ENCODE measurements at regions not wholly inside any gene's neighbourhood (a gene's known extent, or its start where the extent isn't known, plus 50 kb on each side); places are given as distances from the start of the nearest gene placed in this dataset.
A peak's percentile ranks its signal among the peaks of the same experiment; 100 is the strongest.
"Not testable (repeated sequence)": the region's sequence is repeated elsewhere in the genome, so short reads cannot be mapped to it uniquely, and the experiment has no call there.

DNA sequence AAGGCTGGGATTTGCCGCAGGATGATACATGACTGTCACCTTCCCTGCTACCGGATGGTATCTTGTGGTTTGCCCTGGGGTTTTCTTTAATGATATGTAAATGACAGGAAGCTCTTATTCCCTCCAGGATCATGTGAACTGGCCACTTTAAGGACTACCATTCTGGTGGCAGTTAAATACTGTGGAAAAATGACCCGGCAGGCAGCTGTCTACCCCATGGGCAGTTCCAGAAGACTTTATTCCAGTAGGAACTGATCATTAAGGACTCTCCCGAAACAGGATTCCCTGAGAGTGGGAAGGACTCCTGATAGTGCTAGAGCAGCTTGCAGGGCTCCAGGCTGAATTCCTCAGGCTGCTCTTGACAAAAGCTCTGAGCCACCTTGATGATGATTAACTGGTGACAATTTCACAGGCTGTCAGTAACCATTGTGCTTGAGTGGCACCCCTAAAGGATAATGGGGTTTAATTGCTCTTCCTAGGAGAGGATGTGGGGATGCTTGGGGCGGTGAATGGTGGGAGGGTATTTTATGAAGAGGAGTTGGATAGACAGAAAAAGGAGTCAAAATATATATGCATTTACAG, 212.0 kb downstream of the CPS1 start:
- H3K4me1 Mint-ChIP-seq = no peaks in the 10 kb centered on the region
- H3K27ac Mint-ChIP-seq = no peak overlapping the region
- no peaks in the 10 kb centered on the region for H3K36me3 Mint-ChIP-seq
- H3K4me3 Mint-ChIP-seq = no peak overlapping the region
- H3K9me3 Mint-ChIP-seq = peaks cover 6 to 18% (median 9%) of the 10 kb centered on the region in 3 donors
- ATAC-seq (replicated peaks in 1 of 4) = no peak
- CTCF ChIA-PET = no interaction called here
- H3K27ac ChIP-seq (ENCODE audit: low read length) = no peak overlapping the region
- no peaks in the 10 kb centered on the region for H3K27me3 ChIP-seq (replicated peaks in 1 of 2; ENCODE audit: control insufficient read depth in 2 of 2, extremely low read depth in 1 of 2, insufficient read depth in 2 of 2, low read length in 1 of 2)
- no peaks in the 10 kb centered on the region for H3K36me3 ChIP-seq (ENCODE audit: control insufficient read depth in 2 of 2, extremely low read depth in 1 of 2, insufficient read depth in 1 of 2, low read length in 1 of 2)
- H3K27me3 Mint-ChIP-seq = no peaks in the 10 kb centered on the region
- no peaks in the 10 kb centered on the region for H3K4me1 ChIP-seq (ENCODE audit: control insufficient read depth in 1 of 2, extremely low read depth in 1 of 2, insufficient read depth in 2 of 2, low read length in 2 of 2)
- no peak for DNase-seq
- no peak overlapping the region for H3K4me3 ChIP-seq (ENCODE audit: control insufficient read depth in 1 of 2, extremely low read depth in 1 of 2, low read length in 1 of 2)
- H3K9me3 ChIP-seq = no peaks in the 10 kb centered on the region
- POLR2A ChIA-PET = no interaction called here
- WGBS (ENCODE audit: insufficient coverage) = 73% methylated on average over 4 of the region's 5 CpGs

DNA sequence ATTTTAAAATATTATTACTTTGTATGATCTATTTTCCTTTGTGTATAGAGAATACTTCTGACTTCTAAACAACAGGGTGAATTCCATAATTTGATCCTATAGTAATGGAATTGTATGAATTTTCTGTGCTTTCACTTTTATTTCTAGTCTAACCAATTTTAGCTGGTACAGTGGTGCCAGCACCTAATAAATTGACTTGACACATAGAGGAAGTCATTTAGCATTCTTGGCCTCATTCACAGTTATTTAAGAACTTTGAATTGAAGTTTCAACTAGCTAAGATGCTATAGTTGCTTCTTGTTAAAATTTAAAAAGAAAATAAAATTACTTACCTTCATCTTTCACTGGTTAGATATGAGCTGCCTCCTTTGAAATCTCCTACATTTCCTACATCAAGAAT, 220.4 kb downstream of the CPS1 start:
- POLR2A ChIA-PET = no interaction called here
- no peaks in the 10 kb centered on the region for H3K27me3 ChIP-seq (replicated peaks in 1 of 2; ENCODE audit: control insufficient read depth in 2 of 2, extremely low read depth in 1 of 2, insufficient read depth in 2 of 2, low read length in 1 of 2)
- no peak overlapping the region for H3K4me3 ChIP-seq (ENCODE audit: control insufficient read depth in 1 of 2, extremely low read depth in 1 of 2, low read length in 1 of 2)
- H3K36me3 Mint-ChIP-seq = no peaks in the 10 kb centered on the region
- no peak overlapping the region for H3K4me3 Mint-ChIP-seq
- H3K4me1 ChIP-seq (ENCODE audit: control insufficient read depth in 1 of 2, extremely low read depth in 1 of 2, insufficient read depth in 2 of 2, low read length in 2 of 2) = no peaks in the 10 kb centered on the region
- H3K4me1 Mint-ChIP-seq = no peaks in the 10 kb centered on the region
- DNase-seq = no peak
- H3K27ac Mint-ChIP-seq = no peak overlapping the region
- no peaks in the 10 kb centered on the region for H3K36me3 ChIP-seq (ENCODE audit: control insufficient read depth in 2 of 2, extremely low read depth in 1 of 2, insufficient read depth in 1 of 2, low read length in 1 of 2)
- H3K27ac ChIP-seq (ENCODE audit: low read length) = no peak overlapping the region
- H3K9me3 Mint-ChIP-seq = peaks cover 3 to 16% (median 3%) of the 10 kb centered on the region in 3 donors
- no peaks in the 10 kb centered on the region for H3K27me3 Mint-ChIP-seq
- CTCF ChIA-PET = no interaction called here
- H3K9me3 ChIP-seq = no peaks in the 10 kb centered on the region
- no peak for ATAC-seq (replicated peaks in 1 of 4)

DNA sequence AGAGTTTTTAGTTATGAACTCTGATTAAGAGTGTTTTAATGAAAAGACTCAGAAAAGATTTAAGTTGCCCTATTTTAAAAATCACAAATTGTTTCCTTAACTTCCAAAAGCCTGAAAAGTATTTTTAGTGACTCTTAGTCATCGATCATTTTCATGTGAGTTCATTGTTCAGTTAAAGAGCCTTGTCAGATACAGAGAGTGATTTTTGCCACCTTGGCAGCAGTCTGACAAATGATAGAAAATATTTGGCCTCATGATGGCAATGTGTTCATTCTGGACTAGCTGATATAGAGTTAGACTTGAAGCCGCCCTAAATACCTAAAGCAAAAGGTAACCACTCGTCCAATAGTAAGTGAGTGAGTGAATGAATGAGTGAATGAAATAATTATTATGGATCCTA, 225.8 kb downstream of the CPS1 start:
- H3K9me3 ChIP-seq = no peaks in the 10 kb centered on the region
- Mint-ChIP-seq H3K27ac (no peak overlapping the region), H3K36me3 (no peaks in the 10 kb centered on the region), H3K4me3 (no peak overlapping the region), H3K27me3 (no peaks in the 10 kb centered on the region), H3K4me1 (no peaks in the 10 kb centered on the region), H3K9me3 (peaks cover 0 to 8% (median 2%) of the 10 kb centered on the region in 3 donors)
- no peaks in the 10 kb centered on the region for H3K27me3 ChIP-seq (replicated peaks in 1 of 2; ENCODE audit: control insufficient read depth in 2 of 2, extremely low read depth in 1 of 2, insufficient read depth in 2 of 2, low read length in 1 of 2)
- ChIA-PET CTCF (no interaction called here), POLR2A (no interaction called here)
- no peak overlapping the region for H3K4me3 ChIP-seq (ENCODE audit: control insufficient read depth in 1 of 2, extremely low read depth in 1 of 2, low read length in 1 of 2)
- H3K36me3 ChIP-seq (ENCODE audit: control insufficient read depth in 2 of 2, extremely low read depth in 1 of 2, insufficient read depth in 1 of 2, low read length in 1 of 2) = no peaks in the 10 kb centered on the region
- no peak for ATAC-seq (replicated peaks in 1 of 4)
- H3K4me1 ChIP-seq (ENCODE audit: control insufficient read depth in 1 of 2, extremely low read depth in 1 of 2, insufficient read depth in 2 of 2, low read length in 2 of 2) = no peaks in the 10 kb centered on the region
- H3K27ac ChIP-seq (ENCODE audit: low read length) = no peak overlapping the region
- no peak for DNase-seq
- WGBS (ENCODE audit: insufficient coverage) = no CpG with 5 or more reads among the region's 3 CpGs

DNA sequence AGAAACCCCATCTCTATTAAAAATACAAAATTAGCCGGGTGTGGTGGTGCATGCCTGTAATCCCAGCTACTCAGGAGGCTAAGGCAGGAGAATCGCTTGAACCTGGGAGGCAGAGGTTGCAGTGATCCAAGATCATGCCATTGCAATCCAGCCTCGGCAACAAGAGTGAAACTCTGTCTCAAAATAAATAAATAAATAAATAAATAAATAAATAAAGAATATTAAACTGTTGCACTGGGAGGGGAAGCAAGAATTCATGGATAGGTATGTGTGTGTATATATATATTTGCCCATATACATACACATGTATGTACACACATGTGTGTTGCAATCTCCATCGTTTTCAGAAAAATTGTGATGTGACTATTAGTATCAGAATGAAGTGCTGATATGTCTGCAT, 231.4 kb downstream of the CPS1 start:
- H3K4me3 Mint-ChIP-seq; H3K27me3 ChIP-seq (replicated peaks in 1 of 2; ENCODE audit: control insufficient read depth in 2 of 2, extremely low read depth in 1 of 2, insufficient read depth in 2 of 2, low read length in 1 of 2); H3K27ac ChIP-seq (ENCODE audit: low read length); H3K4me1 Mint-ChIP-seq; ATAC-seq (replicated peaks in 1 of 4); H3K27me3 Mint-ChIP-seq; DNase-seq; H3K9me3 Mint-ChIP-seq; H3K36me3 Mint-ChIP-seq; H3K4me1 ChIP-seq (ENCODE audit: control insufficient read depth in 1 of 2, extremely low read depth in 1 of 2, insufficient read depth in 2 of 2, low read length in 2 of 2); H3K27ac Mint-ChIP-seq; H3K36me3 ChIP-seq (ENCODE audit: control insufficient read depth in 2 of 2, extremely low read depth in 1 of 2, insufficient read depth in 1 of 2, low read length in 1 of 2); H3K9me3 ChIP-seq; CTCF ChIA-PET; POLR2A ChIA-PET; H3K4me3 ChIP-seq (ENCODE audit: control insufficient read depth in 1 of 2, extremely low read depth in 1 of 2, low read length in 1 of 2): not testable (repeated sequence)
- no CpG with 5 or more reads among the region's 4 CpGs for WGBS (ENCODE audit: insufficient coverage)

DNA sequence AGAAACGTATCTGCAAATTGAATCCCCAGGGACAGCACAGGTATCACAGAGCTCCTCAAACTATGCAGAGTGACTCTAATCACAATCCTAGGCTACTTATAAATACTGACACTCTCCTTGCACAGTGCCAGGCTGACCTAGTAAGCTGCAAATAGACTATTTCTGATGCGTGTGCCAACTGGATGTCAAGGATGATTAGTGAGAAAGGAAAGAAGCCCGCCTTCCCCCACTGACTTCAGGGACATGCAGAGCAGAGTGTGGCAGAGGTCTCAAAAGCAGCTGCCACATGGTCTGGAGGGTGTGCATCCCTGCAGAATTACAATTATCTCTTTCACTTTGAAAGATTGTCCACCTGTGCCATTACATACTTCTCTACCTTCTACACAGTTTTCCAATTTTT, 235.6 kb downstream of the CPS1 start:
- H3K27me3 Mint-ChIP-seq = no peaks in the 10 kb centered on the region
- ATAC-seq (replicated peaks in 1 of 4) (peak in 1 of 4 experiments; percentile 11), DNase-seq (no peak)
- H3K27ac Mint-ChIP-seq = no peak overlapping the region
- Histone ChIP-seq H3K27me3 (replicated peaks in 1 of 2; ENCODE audit: control insufficient read depth in 2 of 2, extremely low read depth in 1 of 2, insufficient read depth in 2 of 2, low read length in 1 of 2) (no peaks in the 10 kb centered on the region), H3K27ac (ENCODE audit: low read length) (no peak overlapping the region), H3K36me3 (ENCODE audit: control insufficient read depth in 2 of 2, extremely low read depth in 1 of 2, insufficient read depth in 1 of 2, low read length in 1 of 2) (no peaks in the 10 kb centered on the region), H3K4me3 (ENCODE audit: control insufficient read depth in 1 of 2, extremely low read depth in 1 of 2, low read length in 1 of 2) (no peak overlapping the region), H3K9me3 (no peaks in the 10 kb centered on the region), H3K4me1 (ENCODE audit: control insufficient read depth in 1 of 2, extremely low read depth in 1 of 2, insufficient read depth in 2 of 2, low read length in 2 of 2) (no peaks in the 10 kb centered on the region)
- 33% methylated on average over 1 of the region's 3 CpGs for WGBS (ENCODE audit: insufficient coverage)
- no peaks in the 10 kb centered on the region for H3K36me3 Mint-ChIP-seq
- ChIA-PET POLR2A (no interaction called here), CTCF (no interaction called here)
- no peak overlapping the region for H3K4me3 Mint-ChIP-seq
- no peaks in the 10 kb centered on the region for H3K4me1 Mint-ChIP-seq
- no peaks in the 10 kb centered on the region for H3K9me3 Mint-ChIP-seq

DNA sequence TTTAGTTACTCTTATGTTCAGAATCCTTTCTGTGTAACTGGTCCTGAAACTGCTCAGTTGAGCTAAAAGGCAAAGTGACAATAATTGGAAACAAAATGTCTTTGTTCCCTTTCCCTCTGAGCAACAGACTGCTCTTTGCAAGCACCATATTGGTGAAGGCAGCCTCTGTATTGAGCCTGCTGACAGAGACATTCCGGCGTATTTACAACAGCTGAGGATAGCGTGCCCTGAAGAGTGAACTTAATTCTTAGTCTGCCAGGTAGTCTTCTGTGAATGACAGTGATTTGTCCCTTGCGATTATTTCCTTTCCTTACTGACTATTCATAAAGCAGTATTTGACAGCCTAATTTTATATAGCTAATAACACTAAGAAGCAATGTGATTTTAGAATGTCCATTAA, 239.1 kb downstream of the CPS1 start:
- no peaks in the 10 kb centered on the region for H3K27me3 Mint-ChIP-seq
- no peaks in the 10 kb centered on the region for H3K36me3 ChIP-seq (ENCODE audit: control insufficient read depth in 2 of 2, extremely low read depth in 1 of 2, insufficient read depth in 1 of 2, low read length in 1 of 2)
- CTCF ChIA-PET = no interaction called here
- no peaks in the 10 kb centered on the region for H3K36me3 Mint-ChIP-seq
- POLR2A ChIA-PET = no interaction called here
- H3K4me1 Mint-ChIP-seq = no peaks in the 10 kb centered on the region
- H3K9me3 Mint-ChIP-seq = peaks cover 0 to 4% (median 0%) of the 10 kb centered on the region in 3 donors
- H3K27ac Mint-ChIP-seq = no peak overlapping the region
- no peak for ATAC-seq (replicated peaks in 1 of 4)
- H3K9me3 ChIP-seq = no peaks in the 10 kb centered on the region
- no peaks in the 10 kb centered on the region for H3K27me3 ChIP-seq (replicated peaks in 1 of 2; ENCODE audit: control insufficient read depth in 2 of 2, extremely low read depth in 1 of 2, insufficient read depth in 2 of 2, low read length in 1 of 2)
- WGBS (ENCODE audit: insufficient coverage) = no CpG with 5 or more reads among the region's 4 CpGs
- no peak overlapping the region for H3K4me3 ChIP-seq (ENCODE audit: control insufficient read depth in 1 of 2, extremely low read depth in 1 of 2, low read length in 1 of 2)
- no peak overlapping the region for H3K4me3 Mint-ChIP-seq
- H3K4me1 ChIP-seq (ENCODE audit: control insufficient read depth in 1 of 2, extremely low read depth in 1 of 2, insufficient read depth in 2 of 2, low read length in 2 of 2) = no peaks in the 10 kb centered on the region
- H3K27ac ChIP-seq (ENCODE audit: low read length) = no peak overlapping the region
- no peak for DNase-seq

DNA sequence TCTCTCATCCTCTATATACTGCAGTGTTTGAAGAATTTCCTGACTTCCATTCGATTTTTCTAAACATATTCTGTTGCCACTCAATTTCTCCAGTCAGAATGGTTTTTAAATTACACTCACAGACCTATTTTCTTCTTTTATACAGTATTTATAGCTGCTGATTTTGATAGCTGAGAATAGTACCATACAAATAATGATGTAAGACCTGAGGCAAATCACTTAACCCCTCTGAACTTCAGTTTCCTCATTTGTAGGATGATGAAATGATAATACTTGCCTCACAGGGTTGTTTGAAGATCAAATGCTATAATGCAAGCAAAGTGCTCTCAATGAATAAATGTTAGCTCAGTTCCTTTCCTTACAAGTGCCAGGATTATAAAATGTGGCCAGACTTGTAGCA, 241.8 kb downstream of the CPS1 start:
- CTCF ChIA-PET = interaction anchor here (0.6 to 0.7 kb wide), 2 partner anchors 10 to 545 kb away, joined by 3 to 4 read pairs; no protein-coding TSS in a partner anchor
- POLR2A ChIA-PET = no interaction called here
- H3K9me3 ChIP-seq = no peaks in the 10 kb centered on the region
- H3K4me3 Mint-ChIP-seq = no peak overlapping the region
- H3K27me3 Mint-ChIP-seq = no peaks in the 10 kb centered on the region
- H3K27ac ChIP-seq (ENCODE audit: low read length) = no peak overlapping the region
- H3K27me3 ChIP-seq (replicated peaks in 1 of 2; ENCODE audit: control insufficient read depth in 2 of 2, extremely low read depth in 1 of 2, insufficient read depth in 2 of 2, low read length in 1 of 2) = no peaks in the 10 kb centered on the region
- DNase-seq (no peak), ATAC-seq (replicated peaks in 1 of 4) (no peak)
- no peaks in the 10 kb centered on the region for H3K4me1 Mint-ChIP-seq
- WGBS (ENCODE audit: insufficient coverage) = no CpG with 5 or more reads among the region's 1 CpG
- H3K27ac Mint-ChIP-seq = no peak overlapping the region
- H3K36me3 Mint-ChIP-seq = no peaks in the 10 kb centered on the region
- H3K9me3 Mint-ChIP-seq = peaks cover 0 to 12% (median 5%) of the 10 kb centered on the region in 3 donors
- no peaks in the 10 kb centered on the region for H3K36me3 ChIP-seq (ENCODE audit: control insufficient read depth in 2 of 2, extremely low read depth in 1 of 2, insufficient read depth in 1 of 2, low read length in 1 of 2)
- H3K4me3 ChIP-seq (ENCODE audit: control insufficient read depth in 1 of 2, extremely low read depth in 1 of 2, low read length in 1 of 2) = no peak overlapping the region
- no peaks in the 10 kb centered on the region for H3K4me1 ChIP-seq (ENCODE audit: control insufficient read depth in 1 of 2, extremely low read depth in 1 of 2, insufficient read depth in 2 of 2, low read length in 2 of 2)
